ENCODE measurements at regions not wholly inside any gene's neighbourhood (a gene's known extent, or its start where the extent isn't known, plus 50 kb on each side); places are given as distances from the start of the nearest gene placed in this dataset.
"Not testable (repeated sequence)": the region's sequence is repeated elsewhere in the genome, so short reads cannot be mapped to it uniquely, and the experiment has no call there.

DNA sequence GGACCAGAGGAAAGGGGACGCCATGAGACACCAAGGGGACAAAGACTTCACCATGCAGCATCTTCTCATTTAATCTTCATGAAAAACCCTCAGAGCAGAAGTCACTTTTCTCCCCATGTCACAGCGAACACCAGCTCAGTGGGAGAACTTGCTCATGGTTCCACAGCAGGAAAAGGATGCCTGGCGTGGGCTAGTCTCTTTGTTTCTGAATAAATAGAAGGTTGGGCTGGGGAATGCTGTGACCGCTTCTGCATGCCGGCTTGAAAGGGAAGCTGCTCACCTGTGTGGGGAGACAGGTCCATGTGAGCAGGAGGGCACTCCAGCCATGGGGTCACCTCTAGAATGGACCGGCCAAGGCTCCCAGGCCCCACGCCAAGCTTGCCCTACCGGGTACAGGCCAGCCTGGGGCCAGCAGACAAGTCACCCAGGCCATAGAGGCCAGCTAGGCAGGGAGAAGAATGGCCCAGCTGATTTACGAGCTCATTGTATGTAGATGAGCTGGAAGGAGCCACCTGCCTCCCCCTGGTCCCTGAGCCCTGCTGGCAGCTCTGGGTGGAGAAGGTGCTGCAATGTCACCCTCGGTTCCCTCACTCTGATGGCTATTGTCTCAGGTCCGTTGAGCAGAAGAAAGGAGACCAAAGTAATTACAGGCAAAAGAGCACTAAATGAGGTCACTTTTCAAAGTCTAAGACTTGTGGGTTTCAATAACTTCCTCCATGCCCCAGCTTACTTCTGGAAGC lies 82.0 kb upstream of the PDZD8 start:
- no peak for DNase-seq

- DNase-seq: no peak
Observed at GRCh38 chr10:117455346-117455745, 80.1 kb upstream of the PDZD8 start.

GRCh38 chr10:117454502-117454901 lies 79.3 kb upstream of the PDZD8 start:
- no peak for DNase-seq

- not testable (repeated sequence) for DNase-seq
Observed at GRCh38 chr10:117453484-117453883, 78.2 kb upstream of the PDZD8 start.

GRCh38 chr10:117450940-117451339 lies 75.7 kb upstream of the PDZD8 start:
- no peak for DNase-seq

DNA sequence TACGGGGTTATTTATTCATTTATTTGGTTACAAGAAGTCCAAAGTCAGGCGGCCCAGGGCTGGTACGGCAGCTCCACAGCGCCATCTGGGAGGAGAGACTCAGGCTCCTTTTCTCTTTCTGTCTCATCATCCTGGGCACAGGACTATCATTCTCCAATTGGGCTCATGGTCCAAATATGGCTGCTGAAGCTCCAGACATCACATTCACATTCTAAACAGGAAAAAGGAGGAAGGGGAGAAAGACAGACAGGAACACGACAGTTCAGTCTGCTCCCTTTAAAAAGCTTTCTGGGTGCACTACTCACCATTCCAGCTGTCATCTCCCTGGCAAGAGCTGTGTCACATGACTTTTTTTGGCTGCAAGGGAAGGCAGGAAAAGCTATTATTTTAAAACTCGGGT lies 74.4 kb upstream of the PDZD8 start:
- no peak for DNase-seq

DNA sequence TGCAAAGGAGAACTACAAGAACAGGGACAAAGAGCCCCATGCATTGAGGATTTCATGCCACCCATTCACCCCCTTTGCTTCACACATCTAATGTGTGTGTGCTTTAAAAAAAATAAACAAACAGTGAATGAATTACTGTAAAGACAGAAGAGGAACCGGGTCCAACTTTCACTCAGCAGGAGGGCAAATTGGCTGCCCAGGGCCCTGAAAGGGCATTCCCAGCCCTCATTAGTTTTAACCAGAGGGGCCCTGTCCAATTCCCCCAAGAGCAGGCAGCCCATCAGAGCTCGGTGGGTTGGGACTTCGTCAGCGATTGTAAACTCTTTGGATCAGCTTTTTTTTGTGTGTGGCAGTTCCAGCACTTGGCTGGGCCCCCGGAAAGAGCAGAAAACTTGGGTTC lies 73.6 kb upstream of the PDZD8 start:
- no peak for DNase-seq

DNA sequence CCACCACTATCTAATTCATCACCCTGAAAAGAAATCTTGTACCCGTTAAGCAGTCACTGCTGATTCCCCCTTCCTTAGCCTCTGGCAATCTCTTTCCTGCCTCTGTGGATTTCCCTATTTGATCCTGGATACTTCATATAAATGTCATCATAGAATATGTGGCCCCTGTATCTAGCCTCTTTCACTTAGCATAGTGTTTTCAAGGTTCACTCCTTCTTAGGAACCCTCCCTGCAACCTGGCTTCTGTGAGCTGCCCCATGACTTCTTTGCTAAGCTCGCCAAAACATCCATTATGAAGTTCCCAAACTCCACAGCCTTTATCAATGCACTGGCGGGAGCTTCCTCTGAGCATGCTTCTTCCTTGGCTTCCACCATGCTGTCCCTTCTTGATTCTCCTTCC lies 70.8 kb upstream of the PDZD8 start:
- DNase-seq: no peak

GRCh38 chr10:117444497-117445040 lies 69.3 kb upstream of the PDZD8 start:
- no peak for DNase-seq

DNA sequence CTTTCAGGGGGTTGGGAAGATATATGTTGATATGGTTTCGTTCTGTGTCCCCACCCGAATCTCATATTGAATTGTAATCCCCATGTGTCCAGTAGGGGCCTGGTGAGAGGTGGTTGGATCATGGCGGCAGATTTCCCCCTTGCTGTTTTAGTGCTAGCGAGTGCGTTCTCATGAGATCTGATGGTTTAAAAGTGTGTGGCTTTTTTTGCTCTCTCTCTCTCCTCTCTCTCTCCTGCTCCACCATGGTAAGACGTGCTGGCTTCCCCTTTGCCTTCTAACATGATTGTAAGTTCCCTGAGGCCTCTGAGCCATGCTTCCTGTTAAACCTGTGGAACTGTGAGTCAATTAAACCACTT lies 68.4 kb upstream of the PDZD8 start:
- no peak for DNase-seq

- DNase-seq: peak; percentile 49
Observed at GRCh38 chr10:117442944-117443685, 67.9 kb upstream of the PDZD8 start.

- no peak for DNase-seq
Observed at GRCh38 chr10:117442521-117442920, 67.3 kb upstream of the PDZD8 start.

DNA sequence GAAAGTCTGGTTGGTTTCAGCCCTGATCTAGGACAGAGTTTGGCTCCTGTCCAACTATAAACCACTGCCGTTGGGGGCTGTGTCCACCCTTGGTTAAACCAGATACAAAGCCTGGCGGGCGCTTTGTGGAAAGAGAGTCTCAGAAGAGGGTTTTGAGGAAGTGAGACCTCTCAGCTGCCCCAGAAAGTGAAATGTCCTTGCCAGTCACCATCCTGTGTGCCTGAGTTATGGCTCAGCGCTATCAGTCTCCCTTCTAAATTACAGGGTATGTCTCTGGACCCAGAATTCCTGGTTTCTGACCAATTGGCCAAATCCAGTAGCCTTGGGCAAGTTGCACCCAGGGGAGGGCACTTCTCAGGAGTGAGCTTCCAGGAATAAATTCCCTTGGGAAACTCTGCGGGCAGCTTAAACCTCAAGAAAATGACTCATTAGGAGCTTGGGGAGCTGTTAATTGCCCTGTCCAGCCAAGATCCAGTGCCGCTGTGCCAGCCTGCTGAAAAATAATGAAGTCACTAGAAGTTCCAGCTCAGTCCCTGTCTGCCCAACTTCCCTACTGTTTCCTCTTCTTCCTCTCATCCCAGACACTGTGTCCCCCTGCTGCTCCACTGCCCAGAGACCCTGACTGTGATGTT lies 66.7 kb upstream of the PDZD8 start:
- no peak for DNase-seq

GRCh38 chr10:117441361-117441760 lies 66.1 kb upstream of the PDZD8 start:
- DNase-seq: no peak

GRCh38 chr10:117439243-117439912 lies 64.1 kb upstream of the PDZD8 start:
- no peak for DNase-seq

DNA sequence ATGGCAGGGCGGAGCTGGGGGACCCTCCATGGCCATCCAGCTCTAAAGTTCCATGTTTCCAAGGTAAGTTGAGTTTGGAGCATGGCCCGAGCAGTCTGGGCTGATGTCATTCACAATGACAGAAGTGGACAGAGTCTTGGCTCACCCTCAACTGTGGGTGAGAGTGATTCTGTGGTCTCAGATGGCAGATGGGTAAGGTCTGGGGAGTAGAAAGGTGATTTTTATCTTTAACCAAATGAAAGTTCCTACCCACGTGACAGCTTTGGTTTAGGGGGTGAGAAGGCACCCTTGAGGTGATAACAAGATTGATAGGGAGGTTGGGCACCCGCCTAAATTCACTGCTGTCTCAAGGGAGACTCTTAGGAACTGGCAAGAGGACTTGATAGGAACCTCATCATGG lies 57.6 kb upstream of the PDZD8 start:
- DNase-seq: no peak

DNA sequence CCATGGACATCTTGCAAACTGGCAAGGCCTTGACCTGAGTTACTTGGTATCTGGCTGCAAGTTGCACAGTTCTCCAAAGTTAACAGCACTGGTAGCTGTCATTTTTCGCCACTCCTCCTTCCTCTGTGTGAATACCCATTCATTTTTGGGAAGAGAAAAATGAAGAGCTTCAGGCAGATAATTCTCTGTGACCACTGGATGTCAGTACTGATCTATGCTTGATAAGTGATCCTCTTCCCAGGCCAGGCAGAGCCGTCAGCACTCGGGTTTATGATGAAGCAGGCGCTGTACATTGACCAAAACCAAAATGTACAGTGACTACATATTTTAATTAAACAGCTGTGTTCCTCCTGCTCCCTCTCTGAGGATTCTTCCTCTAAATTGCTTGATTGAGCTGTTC lies 55.9 kb upstream of the PDZD8 start:
- peak; percentile 3 for DNase-seq

- not testable (repeated sequence) for DNase-seq
Observed at GRCh38 chr10:117430535-117430934, 55.3 kb upstream of the PDZD8 start.

- DNase-seq: no peak
Observed at GRCh38 chr10:117429643-117430265, 54.5 kb upstream of the PDZD8 start.

DNA sequence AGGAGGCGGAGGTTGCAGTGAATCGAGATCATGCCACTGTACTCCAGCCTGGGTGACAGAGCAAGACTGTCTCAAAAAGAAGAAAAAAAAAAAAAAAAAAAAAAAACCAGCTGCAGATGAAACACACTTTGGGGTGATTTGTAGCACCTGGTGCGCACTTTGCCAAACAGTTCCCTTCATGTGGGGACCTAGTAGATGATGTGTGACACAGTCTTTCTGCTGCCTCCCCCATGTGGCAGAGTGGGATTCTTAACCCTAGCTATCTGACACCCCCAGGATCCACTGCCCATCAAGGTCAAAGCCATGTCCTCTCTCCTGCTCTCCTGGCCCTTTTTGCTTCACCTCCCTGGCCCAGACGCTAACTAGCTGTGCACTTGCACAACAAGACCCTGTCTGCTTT lies 52.1 kb upstream of the PDZD8 start:
- DNase-seq: no peak

DNA sequence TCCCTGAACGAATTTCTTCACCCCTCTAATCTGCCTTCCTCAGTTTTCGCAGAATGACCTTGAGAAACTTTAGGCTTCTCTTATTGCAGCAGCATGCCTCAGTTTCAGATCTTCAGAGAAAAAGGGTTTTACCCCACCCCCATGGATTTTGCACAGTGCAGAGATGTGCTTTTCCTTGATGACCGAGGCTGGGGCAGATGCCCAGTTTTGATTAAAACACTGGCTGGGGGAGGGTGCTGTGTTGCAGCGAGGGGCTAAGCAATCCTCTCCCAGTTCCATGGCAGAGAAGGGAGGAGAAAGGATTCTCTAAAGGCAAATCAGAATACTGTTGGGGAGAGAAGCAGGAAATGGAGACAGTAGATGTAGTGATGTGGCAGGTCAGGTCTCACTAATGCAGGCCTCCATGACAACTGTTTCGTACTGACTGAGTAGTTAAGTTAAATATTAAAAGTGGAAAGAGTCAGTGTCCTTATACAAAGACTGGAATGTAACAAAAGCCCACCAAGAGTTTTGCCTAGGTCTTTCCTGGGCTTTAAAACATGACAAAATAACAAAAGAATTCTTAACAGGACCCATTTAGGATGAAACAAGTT lies 50.8 kb upstream of the PDZD8 start:
- DNase-seq: no peak

DNA sequence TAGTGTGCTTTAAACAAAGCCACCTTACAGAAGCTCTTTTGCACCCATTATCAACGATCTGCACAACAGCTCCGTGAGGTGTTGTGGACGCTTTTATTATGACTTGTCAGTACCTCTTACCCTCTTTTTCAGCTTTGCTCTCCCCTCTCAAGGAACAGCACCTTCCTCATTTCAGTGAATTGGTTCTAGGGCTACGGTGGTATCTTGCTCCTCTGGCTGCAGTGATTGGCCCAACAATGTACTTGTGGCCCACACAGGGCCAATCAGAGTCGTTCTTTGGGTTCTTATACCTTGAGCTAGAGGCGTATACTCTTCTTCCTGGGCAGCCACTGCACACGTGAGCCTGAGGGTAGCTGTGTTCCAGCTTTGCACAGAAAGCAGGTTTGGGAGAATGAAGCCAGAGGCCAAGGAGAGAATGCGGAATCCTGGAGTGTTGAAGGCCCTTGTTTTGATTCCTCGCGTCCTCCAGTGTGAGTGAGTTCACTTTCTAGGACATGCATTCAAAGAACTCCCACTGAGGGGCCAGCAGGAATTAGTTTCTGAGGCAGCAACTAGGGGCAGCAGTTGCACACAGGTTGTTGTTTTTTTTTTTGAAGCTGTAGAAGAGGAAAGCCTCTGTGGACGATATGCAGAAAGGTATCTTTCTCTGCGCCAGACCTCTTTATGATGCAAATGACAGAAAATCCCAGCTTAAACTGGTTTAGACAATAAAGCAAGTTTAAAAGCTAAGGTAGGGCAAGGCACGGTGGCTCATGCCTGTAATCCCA lies 49.8 kb upstream of the PDZD8 start:
- no peak for DNase-seq
